Panc1 (cell line): ENCODE measurements at regions not wholly inside any gene's neighbourhood (a gene's known extent, or its start where the extent isn't known, plus 50 kb on each side); places are given as distances from the start of the nearest gene placed in this dataset.
"Not testable (repeated sequence)": the region's sequence is repeated elsewhere in the genome, so short reads cannot be mapped to it uniquely, and the experiment has no call there.

Experiments
- ATAC-seq: fragments of 200-7000 bp; cut with Tn5 transposase; 2 replicates; pipeline ENCODE4 v1.9.1; 2020; ENCODE audit warnings: mild to moderate bottlenecking, moderate library complexity
- BruUV-seq: library from RNA; stranded (reverse); fragments of 400-500 nt; replicated peaks from 2 replicates; lab custom pipeline; 2021; lab: Mats Ljungman, UMichigan
- CTCF ChIA-PET: fragments of 300-600 bp; sonication (Branson Sonifier 250); formaldehyde crosslinking; loops from one replicate; lab custom pipeline; 2022; ENCODE audit warnings: antibody characterized with exemption; lab: Charles Lee
- POLR2A ChIA-PET: fragments of 300-600 bp; sonication (Branson Sonifier 250); formaldehyde crosslinking; loops from one replicate; lab custom pipeline; 2022; ENCODE audit warnings: antibody characterized with exemption; lab: Charles Lee
- DNase-seq: peaks from one replicate; pipeline ENCODE4 v3.0.0-alpha.2; 2010; ENCODE audit warnings: low read depth, low spot score
- H3K27ac ChIP-seq: 2 replicates; pipeline ENCODE4 v1.5.1; 2011; ENCODE audit warnings: mild to moderate bottlenecking, low read length, inconsistent platforms
- H3K27me3 ChIP-seq: fragments of 200-500 bp; sonication (Bioruptor generic); 2 replicates; pipeline ENCODE4 v1.6.0; 2014; ENCODE audit warnings: low read length, inconsistent platforms; ENCODE audit not compliant: control insufficient read depth, insufficient read depth
- H3K36me3 ChIP-seq: fragments of 200-500 bp; sonication (Bioruptor generic); 2 replicates; pipeline ENCODE4 v1.5.1; 2014; ENCODE audit warnings: inconsistent platforms, mild to moderate bottlenecking, low read length, moderate library complexity; ENCODE audit not compliant: control insufficient read depth, insufficient read depth
- H3K4me1 ChIP-seq: 2 replicates; pipeline ENCODE4 v1.5.1; 2011; ENCODE audit warnings: inconsistent platforms, mild to moderate bottlenecking, low read length, moderate library complexity; ENCODE audit not compliant: control insufficient read depth, insufficient read depth
- H3K4me3 ChIP-seq, 2 experiments: 2 replicates each; pipeline ENCODE4 v1.5.1; 2011 to 2012; ENCODE audit warnings: low read depth in 2 of 2, low read length in 2 of 2, mild to moderate bottlenecking in 2 of 2, inconsistent platforms in 1 of 2, moderate library complexity in 1 of 2
- H3K9me3 ChIP-seq: fragments of 200-500 bp; sonication (Bioruptor generic); 2 replicates; pipeline ENCODE4 v1.5.1; 2014; ENCODE audit warnings: low read depth, mild to moderate bottlenecking, inconsistent platforms, low read length, moderate library complexity; ENCODE audit not compliant: control insufficient read depth, insufficient read depth
- POLR2AphosphoS5 ChIP-seq: IDR thresholded peaks from 2 replicates; pipeline ENCODE4 v1.6.1; 2012; ENCODE audit warnings: mild to moderate bottlenecking, low read depth, low read length, moderate library complexity
- SIN3A ChIP-seq: IDR thresholded peaks from 2 replicates; pipeline ENCODE4 v1.6.1; 2012; ENCODE audit warnings: low read depth, mild to moderate bottlenecking, low read length, moderate library complexity, borderline replicate concordance; ENCODE audit not compliant: insufficient read depth
- TCF7L2 ChIP-seq: IDR thresholded peaks from 2 replicates; pipeline ENCODE4 v1.6.1; 2011; ENCODE audit warnings: mild to moderate bottlenecking, low read depth, low read length, inconsistent platforms
- in situ Hi-C: cut with HindIII; loops from 2 replicates; pipeline ENCODE4 v1.10.0; 2016; ENCODE audit warnings: low sequenced_read_pairs, low pct_unique_long_range_greater_than_20kb
- intact Hi-C: fragments of 100-400 bp; cut with micrococcal nuclease; formaldehyde crosslinking; loops from one replicate; pipeline ENCODE4 v1.10.0; 2022; ENCODE audit not compliant: unreplicated experiment
- TF ChIP-seq, protein P1 (sequence below): fragments of 450-650 bp; IDR thresholded peaks from 2 replicates; pipeline ENCODE4 v1.5.1; 2017; ENCODE audit warnings: mild to moderate bottlenecking
- TF ChIP-seq, protein P2 (sequence below), 2 experiments: IDR thresholded peaks; 2 replicates each; pipeline ENCODE4 v1.6.1; 2011 to 2012; ENCODE audit warnings: low read depth in 2 of 2, control low read depth in 1 of 2, low read length in 1 of 2, mild to moderate bottlenecking in 1 of 2, moderate library complexity in 1 of 2; ENCODE audit not compliant: insufficient read depth in 1 of 2

DNA sequence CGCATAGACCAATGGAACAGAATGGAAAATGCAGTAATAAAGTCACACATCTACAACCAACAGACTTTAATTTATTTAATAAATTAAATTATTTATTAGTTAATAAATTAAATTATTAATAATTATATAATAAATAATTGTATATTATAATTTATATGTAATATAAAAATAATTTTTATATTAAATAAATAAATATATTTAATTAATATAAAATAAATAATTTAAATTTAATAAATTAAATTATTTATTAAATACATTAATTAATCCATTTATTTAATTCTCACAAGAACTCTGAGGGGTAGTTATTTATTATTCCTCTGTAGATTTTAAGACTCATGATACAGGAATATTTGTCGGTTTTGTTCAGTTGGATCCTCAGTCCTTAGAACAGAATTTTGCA is 176.1 kb upstream of the ADAMTS19 start:
- Histone ChIP-seq H3K27ac (no peak overlapping the region), H3K9me3 (no peaks in the 10 kb centered on the region), H3K36me3 (no peaks in the 10 kb centered on the region), H3K4me1 (no peaks in the 10 kb centered on the region), H3K4me3 (no peak overlapping the region), H3K27me3 (no peaks in the 10 kb centered on the region)
- ChIA-PET CTCF (no interaction called here), POLR2A (no interaction called here)
- BruUV-seq = no TSS peak
- TF ChIP-seq SIN3A = no peak
- TF ChIP-seq, protein P1, sequence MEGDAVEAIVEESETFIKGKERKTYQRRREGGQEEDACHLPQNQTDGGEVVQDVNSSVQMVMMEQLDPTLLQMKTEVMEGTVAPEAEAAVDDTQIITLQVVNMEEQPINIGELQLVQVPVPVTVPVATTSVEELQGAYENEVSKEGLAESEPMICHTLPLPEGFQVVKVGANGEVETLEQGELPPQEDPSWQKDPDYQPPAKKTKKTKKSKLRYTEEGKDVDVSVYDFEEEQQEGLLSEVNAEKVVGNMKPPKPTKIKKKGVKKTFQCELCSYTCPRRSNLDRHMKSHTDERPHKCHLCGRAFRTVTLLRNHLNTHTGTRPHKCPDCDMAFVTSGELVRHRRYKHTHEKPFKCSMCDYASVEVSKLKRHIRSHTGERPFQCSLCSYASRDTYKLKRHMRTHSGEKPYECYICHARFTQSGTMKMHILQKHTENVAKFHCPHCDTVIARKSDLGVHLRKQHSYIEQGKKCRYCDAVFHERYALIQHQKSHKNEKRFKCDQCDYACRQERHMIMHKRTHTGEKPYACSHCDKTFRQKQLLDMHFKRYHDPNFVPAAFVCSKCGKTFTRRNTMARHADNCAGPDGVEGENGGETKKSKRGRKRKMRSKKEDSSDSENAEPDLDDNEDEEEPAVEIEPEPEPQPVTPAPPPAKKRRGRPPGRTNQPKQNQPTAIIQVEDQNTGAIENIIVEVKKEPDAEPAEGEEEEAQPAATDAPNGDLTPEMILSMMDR = no peak
- TF ChIP-seq, protein P2, sequence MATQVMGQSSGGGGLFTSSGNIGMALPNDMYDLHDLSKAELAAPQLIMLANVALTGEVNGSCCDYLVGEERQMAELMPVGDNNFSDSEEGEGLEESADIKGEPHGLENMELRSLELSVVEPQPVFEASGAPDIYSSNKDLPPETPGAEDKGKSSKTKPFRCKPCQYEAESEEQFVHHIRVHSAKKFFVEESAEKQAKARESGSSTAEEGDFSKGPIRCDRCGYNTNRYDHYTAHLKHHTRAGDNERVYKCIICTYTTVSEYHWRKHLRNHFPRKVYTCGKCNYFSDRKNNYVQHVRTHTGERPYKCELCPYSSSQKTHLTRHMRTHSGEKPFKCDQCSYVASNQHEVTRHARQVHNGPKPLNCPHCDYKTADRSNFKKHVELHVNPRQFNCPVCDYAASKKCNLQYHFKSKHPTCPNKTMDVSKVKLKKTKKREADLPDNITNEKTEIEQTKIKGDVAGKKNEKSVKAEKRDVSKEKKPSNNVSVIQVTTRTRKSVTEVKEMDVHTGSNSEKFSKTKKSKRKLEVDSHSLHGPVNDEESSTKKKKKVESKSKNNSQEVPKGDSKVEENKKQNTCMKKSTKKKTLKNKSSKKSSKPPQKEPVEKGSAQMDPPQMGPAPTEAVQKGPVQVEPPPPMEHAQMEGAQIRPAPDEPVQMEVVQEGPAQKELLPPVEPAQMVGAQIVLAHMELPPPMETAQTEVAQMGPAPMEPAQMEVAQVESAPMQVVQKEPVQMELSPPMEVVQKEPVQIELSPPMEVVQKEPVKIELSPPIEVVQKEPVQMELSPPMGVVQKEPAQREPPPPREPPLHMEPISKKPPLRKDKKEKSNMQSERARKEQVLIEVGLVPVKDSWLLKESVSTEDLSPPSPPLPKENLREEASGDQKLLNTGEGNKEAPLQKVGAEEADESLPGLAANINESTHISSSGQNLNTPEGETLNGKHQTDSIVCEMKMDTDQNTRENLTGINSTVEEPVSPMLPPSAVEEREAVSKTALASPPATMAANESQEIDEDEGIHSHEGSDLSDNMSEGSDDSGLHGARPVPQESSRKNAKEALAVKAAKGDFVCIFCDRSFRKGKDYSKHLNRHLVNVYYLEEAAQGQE (IDR thresholded peaks at IDR 0.05; ENCODE audit: insufficient read depth in 1 of 2, low read depth in 2 of 2, low read length in 1 of 2) = no peak
- no peak for TF ChIP-seq POLR2AphosphoS5
- TF ChIP-seq TCF7L2 = no peak
- ATAC-seq = no peak
- intact Hi-C loops = no loop called here
- in situ Hi-C loops = no loop called here
- DNase-seq = no peak

DNA sequence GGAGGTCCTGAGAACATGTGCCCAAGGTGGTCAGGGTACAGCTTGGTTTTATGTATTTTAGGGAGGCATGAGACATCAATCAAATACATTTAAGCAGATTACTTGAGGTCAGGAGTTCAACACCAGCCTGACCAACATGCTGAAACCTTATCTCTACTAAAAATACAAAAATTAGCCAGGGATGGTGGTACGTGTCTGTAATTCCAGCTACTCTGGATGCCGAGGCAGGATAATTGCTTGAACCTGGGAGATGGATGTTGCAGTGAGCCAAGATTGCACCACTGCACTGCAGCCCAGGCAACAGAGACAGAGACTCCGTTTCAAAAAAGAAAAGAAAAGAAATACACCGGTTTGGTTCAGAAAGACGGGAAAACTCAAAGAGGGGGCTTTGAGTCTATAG is 165.9 kb upstream of the ADAMTS19 start:
- H3K4me3 ChIP-seq, CTCF ChIA-PET, H3K4me1 ChIP-seq, intact Hi-C loops, ATAC-seq, in situ Hi-C loops, H3K27me3 ChIP-seq, DNase-seq, H3K9me3 ChIP-seq, BruUV-seq, H3K36me3 ChIP-seq, POLR2A ChIA-PET, H3K27ac ChIP-seq: not testable (repeated sequence)

DNA sequence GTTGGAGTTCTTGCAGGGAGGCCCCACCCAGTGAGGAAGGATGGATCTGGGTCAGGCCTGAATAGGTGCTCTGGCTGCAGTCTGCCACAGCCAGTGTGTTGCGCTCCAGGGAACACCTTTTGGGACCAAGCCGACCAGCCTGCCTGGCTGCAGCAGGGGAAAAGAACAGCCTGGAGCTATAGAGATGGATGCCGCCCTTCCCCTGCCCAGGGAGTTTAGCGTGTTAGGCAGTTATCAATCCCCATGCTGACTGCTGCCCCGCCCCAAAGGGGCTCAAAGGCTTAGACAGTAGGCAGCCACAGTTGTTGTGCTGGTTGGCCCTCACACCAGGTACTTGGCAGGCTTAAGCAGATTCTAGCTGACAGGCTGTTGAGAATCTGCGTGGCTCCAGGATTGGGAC is 153.4 kb upstream of the ADAMTS19 start:
- TF ChIP-seq POLR2AphosphoS5 = no peak
- TF ChIP-seq SIN3A = no peak
- TF ChIP-seq, protein P2 (IDR thresholded peaks at IDR 0.05; ENCODE audit: insufficient read depth in 1 of 2, low read depth in 2 of 2, low read length in 1 of 2) = no peak
- no peak for TF ChIP-seq TCF7L2
- TF ChIP-seq, protein P1 = no peak
- in situ Hi-C loops = no loop called here

More for the DNA sequence above, 153.4 kb upstream of the ADAMTS19 start:
- intact Hi-C loops = no loop called here
- DNase-seq (no peak), ATAC-seq (no peak)
- no peaks in the 10 kb centered on the region for H3K27me3 ChIP-seq
- no peaks in the 10 kb centered on the region for H3K4me1 ChIP-seq
- H3K4me3 ChIP-seq = no peak overlapping the region
- no peaks in the 10 kb centered on the region for H3K36me3 ChIP-seq
- POLR2A ChIA-PET = no interaction called here
- no peak overlapping the region for H3K27ac ChIP-seq
- CTCF ChIA-PET = no interaction called here
- no TSS peak for BruUV-seq
- no peaks in the 10 kb centered on the region for H3K9me3 ChIP-seq
